ENCODE measurements at regions not wholly inside any gene's neighbourhood (a gene's known extent, or its start where the extent isn't known, plus 50 kb on each side); places are given as distances from the start of the nearest gene placed in this dataset.

GRCh38 chr2:6429210-6429986, 436.3 kb downstream of the CMPK2 start:
- Histone ChIP-seq H3K4me3 (ENCODE audit: low read length) (no peak overlapping the region), H3K9ac (ENCODE audit: low read length) (no peak overlapping the region), H3K9me3 (ENCODE audit: low read length) (no peaks in the 10 kb centered on the region), H2AFZ (ENCODE audit: low read length) (no peak overlapping the region), H3K27me3 (ENCODE audit: low read length) (no peaks in the 10 kb centered on the region), H3K9me2 (replicated peaks; ENCODE audit: insufficient read depth, low read length) (no peaks in the 10 kb centered on the region), H3K79me2 (ENCODE audit: low read length) (no peaks in the 10 kb centered on the region), H3K4me2 (ENCODE audit: low read depth, low read length, poor library complexity, severe bottlenecking) (no peak overlapping the region), H3K36me3 (ENCODE audit: insufficient read depth, low read length) (no peaks in the 10 kb centered on the region), H3K4me1 (ENCODE audit: low read length) (peaks cover 1% of the 10 kb centered on the region; the same call in 1 of the 2 replicates), H3K27ac (ENCODE audit: low read length) (no peak overlapping the region), H4K20me1 (ENCODE audit: insufficient read depth, low read depth, low read length) (no peaks in the 10 kb centered on the region)
- no peak for DNase-seq

- Histone ChIP-seq H3K79me2 (ENCODE audit: low read length) (no peaks in the 10 kb centered on the region), H3K9ac (ENCODE audit: low read length) (no peak overlapping the region), H3K4me1 (ENCODE audit: low read length) (no peaks in the 10 kb centered on the region), H3K4me2 (ENCODE audit: low read depth, low read length, poor library complexity, severe bottlenecking) (no peak overlapping the region), H3K27ac (ENCODE audit: low read length) (no peak overlapping the region), H3K9me2 (replicated peaks; ENCODE audit: insufficient read depth, low read length) (no peaks in the 10 kb centered on the region), H2AFZ (ENCODE audit: low read length) (no peak overlapping the region), H3K36me3 (ENCODE audit: insufficient read depth, low read length) (no peaks in the 10 kb centered on the region), H4K20me1 (ENCODE audit: insufficient read depth, low read depth, low read length) (no peaks in the 10 kb centered on the region), H3K9me3 (ENCODE audit: low read length) (no peaks in the 10 kb centered on the region), H3K4me3 (ENCODE audit: low read length) (no peak overlapping the region), H3K27me3 (ENCODE audit: low read length) (no peaks in the 10 kb centered on the region)
- no peak for DNase-seq
Observed at GRCh38 chr2:6434438-6434837, 431.3 kb downstream of the CMPK2 start.

- no peak for DNase-seq
- Histone ChIP-seq H3K4me2 (ENCODE audit: low read depth, low read length, poor library complexity, severe bottlenecking) (no peak overlapping the region), H3K27me3 (ENCODE audit: low read length) (no peaks in the 10 kb centered on the region), H3K9me3 (ENCODE audit: low read length) (no peaks in the 10 kb centered on the region), H3K9me2 (replicated peaks; ENCODE audit: insufficient read depth, low read length) (no peaks in the 10 kb centered on the region), H3K9ac (ENCODE audit: low read length) (no peak overlapping the region), H4K20me1 (ENCODE audit: insufficient read depth, low read depth, low read length) (no peaks in the 10 kb centered on the region), H2AFZ (ENCODE audit: low read length) (no peak overlapping the region), H3K79me2 (ENCODE audit: low read length) (no peaks in the 10 kb centered on the region), H3K36me3 (ENCODE audit: insufficient read depth, low read length) (no peaks in the 10 kb centered on the region), H3K4me1 (ENCODE audit: low read length) (no peaks in the 10 kb centered on the region), H3K27ac (ENCODE audit: low read length) (no peak overlapping the region), H3K4me3 (ENCODE audit: low read length) (no peak overlapping the region)
Observed at GRCh38 chr2:6441800-6442199, 423.9 kb downstream of the CMPK2 start.

GRCh38 chr2:6442252-6442985, 423.3 kb downstream of the CMPK2 start:
- Histone ChIP-seq H3K79me2 (ENCODE audit: low read length) (no peaks in the 10 kb centered on the region), H2AFZ (ENCODE audit: low read length) (no peak overlapping the region), H3K4me1 (ENCODE audit: low read length) (no peaks in the 10 kb centered on the region), H3K9me2 (replicated peaks; ENCODE audit: insufficient read depth, low read length) (no peaks in the 10 kb centered on the region), H3K4me3 (ENCODE audit: low read length) (no peak overlapping the region), H3K9ac (ENCODE audit: low read length) (no peak overlapping the region), H3K4me2 (ENCODE audit: low read depth, low read length, poor library complexity, severe bottlenecking) (no peak overlapping the region), H3K36me3 (ENCODE audit: insufficient read depth, low read length) (no peaks in the 10 kb centered on the region), H3K27me3 (ENCODE audit: low read length) (no peaks in the 10 kb centered on the region), H3K27ac (ENCODE audit: low read length) (no peak overlapping the region), H3K9me3 (ENCODE audit: low read length) (no peaks in the 10 kb centered on the region), H4K20me1 (ENCODE audit: insufficient read depth, low read depth, low read length) (no peaks in the 10 kb centered on the region)
- DNase-seq = no peak

- no peaks in the 10 kb centered on the region for H3K4me1 ChIP-seq (ENCODE audit: low read length)
Observed at GRCh38 chr2:6443061-6443823, 422.5 kb downstream of the CMPK2 start.

GRCh38 chr2:6444514-6444913, 421.2 kb downstream of the CMPK2 start:
- H3K4me3 ChIP-seq (ENCODE audit: low read length) = no peak overlapping the region
- no peak overlapping the region for H3K9ac ChIP-seq (ENCODE audit: low read length)
- no peaks in the 10 kb centered on the region for H3K9me3 ChIP-seq (ENCODE audit: low read length)
- H3K27me3 ChIP-seq (ENCODE audit: low read length) = no peaks in the 10 kb centered on the region
- H2AFZ ChIP-seq (ENCODE audit: low read length) = no peak overlapping the region
- no peaks in the 10 kb centered on the region for H3K4me1 ChIP-seq (ENCODE audit: low read length)
- H3K4me2 ChIP-seq (ENCODE audit: low read depth, low read length, poor library complexity, severe bottlenecking) = no peak overlapping the region
- no peaks in the 10 kb centered on the region for H3K9me2 ChIP-seq (replicated peaks; ENCODE audit: insufficient read depth, low read length)
- H3K36me3 ChIP-seq (ENCODE audit: insufficient read depth, low read length) = no peaks in the 10 kb centered on the region
- no peaks in the 10 kb centered on the region for H3K79me2 ChIP-seq (ENCODE audit: low read length)
- no peak for DNase-seq
- H3K27ac ChIP-seq (ENCODE audit: low read length) = no peak overlapping the region
- H4K20me1 ChIP-seq (ENCODE audit: insufficient read depth, low read depth, low read length) = no peaks in the 10 kb centered on the region

More at GRCh38 chr2:6443061-6443823, 422.5 kb downstream of the CMPK2 start:
- no peaks in the 10 kb centered on the region for H3K9me3 ChIP-seq (ENCODE audit: low read length)
- no peak overlapping the region for H3K9ac ChIP-seq (ENCODE audit: low read length)
- no peaks in the 10 kb centered on the region for H3K36me3 ChIP-seq (ENCODE audit: insufficient read depth, low read length)
- H4K20me1 ChIP-seq (ENCODE audit: insufficient read depth, low read depth, low read length) = no peaks in the 10 kb centered on the region
- no peak for DNase-seq
- H2AFZ ChIP-seq (ENCODE audit: low read length) = no peak overlapping the region
- no peak overlapping the region for H3K4me2 ChIP-seq (ENCODE audit: low read depth, low read length, poor library complexity, severe bottlenecking)
- H3K79me2 ChIP-seq (ENCODE audit: low read length) = no peaks in the 10 kb centered on the region
- no peaks in the 10 kb centered on the region for H3K27me3 ChIP-seq (ENCODE audit: low read length)
- no peak overlapping the region for H3K27ac ChIP-seq (ENCODE audit: low read length)
- no peak overlapping the region for H3K4me3 ChIP-seq (ENCODE audit: low read length)
- H3K9me2 ChIP-seq (replicated peaks; ENCODE audit: insufficient read depth, low read length) = no peaks in the 10 kb centered on the region

- Histone ChIP-seq H3K9me2 (replicated peaks; ENCODE audit: insufficient read depth, low read length) (no peaks in the 10 kb centered on the region), H3K36me3 (ENCODE audit: insufficient read depth, low read length) (no peaks in the 10 kb centered on the region), H2AFZ (ENCODE audit: low read length) (no peak overlapping the region), H3K4me1 (ENCODE audit: low read length) (no peaks in the 10 kb centered on the region), H3K9ac (ENCODE audit: low read length) (no peak overlapping the region), H3K4me2 (ENCODE audit: low read depth, low read length, poor library complexity, severe bottlenecking) (no peak overlapping the region), H3K79me2 (ENCODE audit: low read length) (no peaks in the 10 kb centered on the region), H3K27ac (ENCODE audit: low read length) (no peak overlapping the region), H3K4me3 (ENCODE audit: low read length) (no peak overlapping the region), H3K27me3 (ENCODE audit: low read length) (no peaks in the 10 kb centered on the region), H4K20me1 (ENCODE audit: insufficient read depth, low read depth, low read length) (no peaks in the 10 kb centered on the region), H3K9me3 (ENCODE audit: low read length) (no peaks in the 10 kb centered on the region)
- DNase-seq = no peak
Observed at GRCh38 chr2:6445156-6445555, 420.6 kb downstream of the CMPK2 start.

Measured in Karpas-422 (cell line).